ENCODE measurements at regions not wholly inside any gene's neighbourhood (a gene's known extent, or its start where the extent isn't known, plus 50 kb on each side); places are given as distances from the start of the nearest gene placed in this dataset.

GRCh38 chr13:104163866-104164630 lies 1097.8 kb upstream of the SLC10A2 start:
- H3K4me1 ChIP-seq (ENCODE audit: control insufficient read depth, insufficient read depth, low read length), result no peaks in the 10 kb centered on the region
- ChIA-PET CTCF (no interaction called here), POLR2A (no interaction called here)
- no peaks in the 10 kb centered on the region for H3K36me3 ChIP-seq (ENCODE audit: control insufficient read depth in 2 of 2, insufficient read depth in 1 of 2, low read length in 2 of 2)
- H3K4me3 ChIP-seq (ENCODE audit: low read depth, low read length), result no peak overlapping the region
- H3K27ac ChIP-seq (ENCODE audit: extremely low read depth, low read depth, low read length), result no peak overlapping the region
- no peaks in the 10 kb centered on the region for H3K9me3 ChIP-seq (ENCODE audit: control insufficient read depth, insufficient read depth, low read depth, low read length)
- TF ChIP-seq GLIS2 (tag by site-specific recombination; IDR thresholded peaks at IDR 0.05) (no peak), ZNF146 (tag by site-specific recombination; IDR thresholded peaks at IDR 0.05) (no peak), ZNF223 (tag by site-specific recombination; IDR thresholded peaks at IDR 0.05) (no peak), ZNF621 (tag by site-specific recombination; IDR thresholded peaks at IDR 0.05) (no peak), ZNF555 (tag by site-specific recombination; conservative IDR thresholded peaks at IDR 0.05) (no peak), ZNF350 (tag by site-specific recombination; IDR thresholded peaks at IDR 0.05) (no peak), ZNF514 (tag by site-specific recombination; IDR thresholded peaks at IDR 0.05) (no peak), INSM2 (tag by site-specific recombination; IDR thresholded peaks at IDR 0.05) (no peak), KLF7 (tag by site-specific recombination; IDR thresholded peaks at IDR 0.05; ENCODE audit: borderline replicate concordance) (no peak), ZNF530 (tag by site-specific recombination; IDR thresholded peaks at IDR 0.05; ENCODE audit: low read depth) (no peak), KLF10 (tag by site-specific recombination; IDR thresholded peaks at IDR 0.05) (no peak), ZNF248 (tag by site-specific recombination; IDR thresholded peaks at IDR 0.05) (no peak), ZBTB1 (tag by site-specific recombination; IDR thresholded peaks at IDR 0.05) (no peak), ZNF596 (tag by site-specific recombination; IDR thresholded peaks at IDR 0.05) (no peak), ZNF510 (tag by site-specific recombination; IDR thresholded peaks at IDR 0.05; ENCODE audit: insufficient replicate concordance) (no peak), ZIC2 (tag by site-specific recombination; IDR thresholded peaks at IDR 0.05) (no peak), ZNF16 (tag by site-specific recombination; IDR thresholded peaks at IDR 0.05; ENCODE audit: low read depth) (no peak)
- TF ChIP-seq, protein P1, sequence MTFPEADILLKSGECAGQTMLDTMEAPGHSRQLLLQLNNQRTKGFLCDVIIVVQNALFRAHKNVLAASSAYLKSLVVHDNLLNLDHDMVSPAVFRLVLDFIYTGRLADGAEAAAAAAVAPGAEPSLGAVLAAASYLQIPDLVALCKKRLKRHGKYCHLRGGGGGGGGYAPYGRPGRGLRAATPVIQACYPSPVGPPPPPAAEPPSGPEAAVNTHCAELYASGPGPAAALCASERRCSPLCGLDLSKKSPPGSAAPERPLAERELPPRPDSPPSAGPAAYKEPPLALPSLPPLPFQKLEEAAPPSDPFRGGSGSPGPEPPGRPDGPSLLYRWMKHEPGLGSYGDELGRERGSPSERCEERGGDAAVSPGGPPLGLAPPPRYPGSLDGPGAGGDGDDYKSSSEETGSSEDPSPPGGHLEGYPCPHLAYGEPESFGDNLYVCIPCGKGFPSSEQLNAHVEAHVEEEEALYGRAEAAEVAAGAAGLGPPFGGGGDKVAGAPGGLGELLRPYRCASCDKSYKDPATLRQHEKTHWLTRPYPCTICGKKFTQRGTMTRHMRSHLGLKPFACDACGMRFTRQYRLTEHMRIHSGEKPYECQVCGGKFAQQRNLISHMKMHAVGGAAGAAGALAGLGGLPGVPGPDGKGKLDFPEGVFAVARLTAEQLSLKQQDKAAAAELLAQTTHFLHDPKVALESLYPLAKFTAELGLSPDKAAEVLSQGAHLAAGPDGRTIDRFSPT (tag by site-specific recombination; IDR thresholded peaks at IDR 0.05), result no peak
- TF ChIP-seq, protein P2, sequence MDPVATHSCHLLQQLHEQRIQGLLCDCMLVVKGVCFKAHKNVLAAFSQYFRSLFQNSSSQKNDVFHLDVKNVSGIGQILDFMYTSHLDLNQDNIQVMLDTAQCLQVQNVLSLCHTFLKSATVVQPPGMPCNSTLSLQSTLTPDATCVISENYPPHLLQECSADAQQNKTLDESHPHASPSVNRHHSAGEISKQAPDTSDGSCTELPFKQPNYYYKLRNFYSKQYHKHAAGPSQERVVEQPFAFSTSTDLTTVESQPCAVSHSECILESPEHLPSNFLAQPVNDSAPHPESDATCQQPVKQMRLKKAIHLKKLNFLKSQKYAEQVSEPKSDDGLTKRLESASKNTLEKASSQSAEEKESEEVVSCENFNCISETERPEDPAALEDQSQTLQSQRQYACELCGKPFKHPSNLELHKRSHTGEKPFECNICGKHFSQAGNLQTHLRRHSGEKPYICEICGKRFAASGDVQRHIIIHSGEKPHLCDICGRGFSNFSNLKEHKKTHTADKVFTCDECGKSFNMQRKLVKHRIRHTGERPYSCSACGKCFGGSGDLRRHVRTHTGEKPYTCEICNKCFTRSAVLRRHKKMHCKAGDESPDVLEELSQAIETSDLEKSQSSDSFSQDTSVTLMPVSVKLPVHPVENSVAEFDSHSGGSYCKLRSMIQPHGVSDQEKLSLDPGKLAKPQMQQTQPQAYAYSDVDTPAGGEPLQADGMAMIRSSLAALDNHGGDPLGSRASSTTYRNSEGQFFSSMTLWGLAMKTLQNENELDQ (tag by site-specific recombination; IDR thresholded peaks at IDR 0.05; ENCODE audit: low read depth), result no peak
- TF ChIP-seq, protein P3, sequence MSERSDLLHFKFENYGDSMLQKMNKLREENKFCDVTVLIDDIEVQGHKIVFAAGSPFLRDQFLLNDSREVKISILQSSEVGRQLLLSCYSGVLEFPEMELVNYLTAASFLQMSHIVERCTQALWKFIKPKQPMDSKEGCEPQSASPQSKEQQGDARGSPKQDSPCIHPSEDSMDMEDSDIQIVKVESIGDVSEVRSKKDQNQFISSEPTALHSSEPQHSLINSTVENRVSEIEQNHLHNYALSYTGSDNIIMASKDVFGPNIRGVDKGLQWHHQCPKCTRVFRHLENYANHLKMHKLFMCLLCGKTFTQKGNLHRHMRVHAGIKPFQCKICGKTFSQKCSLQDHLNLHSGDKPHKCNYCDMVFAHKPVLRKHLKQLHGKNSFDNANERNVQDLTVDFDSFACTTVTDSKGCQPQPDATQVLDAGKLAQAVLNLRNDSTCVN (tag by site-specific recombination; optimal IDR thresholded peaks at IDR 0.05), result no peak
